ENCODE measurements at regions not wholly inside any gene's neighbourhood (a gene's known extent, or its start where the extent isn't known, plus 50 kb on each side); places are given as distances from the start of the nearest gene placed in this dataset.
"Not testable (repeated sequence)": the region's sequence is repeated elsewhere in the genome, so short reads cannot be mapped to it uniquely, and the experiment has no call there.

DNA sequence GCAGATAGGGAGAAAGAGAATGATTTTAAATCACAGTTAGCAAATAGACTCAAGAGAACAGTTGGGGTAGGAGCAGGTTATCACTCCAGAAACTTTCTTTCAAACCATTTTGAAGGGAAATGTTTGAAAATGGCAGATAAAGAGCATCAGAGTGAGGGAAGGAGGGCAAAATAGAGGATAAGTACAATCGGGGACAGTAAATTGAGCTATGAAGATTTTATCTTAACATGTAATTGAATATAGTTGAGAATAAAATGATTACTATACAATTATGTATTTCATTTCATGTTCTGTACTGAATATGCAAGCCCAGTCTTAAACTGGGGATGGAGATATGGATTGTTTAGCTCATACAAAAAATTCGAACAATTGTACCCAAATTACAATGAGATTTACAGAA is 54.0 kb downstream of the MAP10 start:
- intact Hi-C loops (cut with DNase I), result no loop called here
- H3K27me3 ChIP-seq (ENCODE audit: low read depth), result no peaks in the 10 kb centered on the region

DNA sequence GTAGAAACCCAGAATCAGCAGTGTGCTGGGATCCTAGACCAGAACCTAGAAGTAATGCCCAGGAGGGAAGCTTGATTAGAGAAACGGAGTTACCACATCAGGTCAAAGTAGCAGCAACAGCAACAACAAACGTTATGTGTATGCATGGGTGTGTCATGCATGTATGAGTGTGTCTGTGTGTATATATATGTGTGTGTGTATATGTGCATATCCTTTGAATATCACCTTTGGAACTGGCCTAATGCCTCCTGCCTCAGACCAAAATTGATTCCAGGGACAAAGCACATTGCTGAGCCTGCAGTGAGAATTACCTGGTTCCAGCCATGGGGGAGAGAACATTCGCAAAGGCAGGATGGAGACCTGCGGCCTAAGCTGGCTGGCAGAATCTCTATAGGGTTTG is 55.9 kb downstream of the MAP10 start:
- ATAC-seq (no peak), DNase-seq (no peak)
- no peaks in the 10 kb centered on the region for H3K36me3 ChIP-seq
- H3K9me3 ChIP-seq, result no peaks in the 10 kb centered on the region
- no peak overlapping the region for H3K4me3 ChIP-seq
- no peak for TF ChIP-seq CTCF (IDR thresholded peaks at IDR 0.05)
- H3K27me3 ChIP-seq (ENCODE audit: low read depth), result no peaks in the 10 kb centered on the region
- intact Hi-C loops (cut with DNase I), result no loop called here
- H3K4me1 ChIP-seq, result no peaks in the 10 kb centered on the region
- H3K27ac ChIP-seq, result no peak overlapping the region

More for the DNA sequence above, 54.0 kb downstream of the MAP10 start:
- TF ChIP-seq CTCF (IDR thresholded peaks at IDR 0.05), result no peak
- Histone ChIP-seq H3K4me3 (no peak overlapping the region), H3K36me3 (no peaks in the 10 kb centered on the region), H3K4me1 (no peaks in the 10 kb centered on the region), H3K9me3 (no peaks in the 10 kb centered on the region), H3K27ac (no peak overlapping the region)
- DNase-seq, result no peak
- no peak for ATAC-seq

- Histone ChIP-seq H3K4me3 (no peak overlapping the region), H3K9me3 (no peaks in the 10 kb centered on the region), H3K4me1 (peaks cover 2% of the 10 kb centered on the region), H3K27ac (no peak overlapping the region), H3K36me3 (no peaks in the 10 kb centered on the region), H3K27me3 (ENCODE audit: low read depth) (no peaks in the 10 kb centered on the region)
- no peak for DNase-seq
- TF ChIP-seq CTCF (IDR thresholded peaks at IDR 0.05), result no peak
- intact Hi-C loops (cut with DNase I), result no loop called here
- ATAC-seq, result no peak
These were observed 58.5 kb downstream of the MAP10 start for GRCh38 chr1:232863544-232864275.

GRCh38 chr1:232865102-232865931 is 60.1 kb downstream of the MAP10 start:
- no peak for TF ChIP-seq CTCF (IDR thresholded peaks at IDR 0.05)
- H3K9me3 ChIP-seq, result no peaks in the 10 kb centered on the region

GRCh38 chr1:232868793-232869491 is 63.7 kb downstream of the MAP10 start:
- Histone ChIP-seq H3K9me3 (no peaks in the 10 kb centered on the region), H3K4me1 (peaks cover 3% of the 10 kb centered on the region), H3K27me3 (ENCODE audit: low read depth) (no peaks in the 10 kb centered on the region), H3K27ac (no peak overlapping the region), H3K36me3 (no peaks in the 10 kb centered on the region), H3K4me3 (no peak overlapping the region)
- intact Hi-C loops (cut with DNase I), result no loop called here
- DNase-seq (no peak), ATAC-seq (peak; percentile 18 to 39)
- TF ChIP-seq CTCF (IDR thresholded peaks at IDR 0.05), result no peak

More at GRCh38 chr1:232865102-232865931, 60.1 kb downstream of the MAP10 start:
- ATAC-seq (no peak), DNase-seq (no peak)
- peaks cover 3% of the 10 kb centered on the region for H3K4me1 ChIP-seq
- no peaks in the 10 kb centered on the region for H3K36me3 ChIP-seq
- H3K4me3 ChIP-seq, result no peak overlapping the region
- no peak overlapping the region for H3K27ac ChIP-seq
- no peaks in the 10 kb centered on the region for H3K27me3 ChIP-seq (ENCODE audit: low read depth)
- intact Hi-C loops (cut with DNase I), result no loop called here

GRCh38 chr1:232871291-232871969 is 66.2 kb downstream of the MAP10 start:
- intact Hi-C loops (cut with DNase I); H3K4me1 ChIP-seq; H3K9me3 ChIP-seq; H3K27ac ChIP-seq; H3K27me3 ChIP-seq (ENCODE audit: low read depth); H3K36me3 ChIP-seq; H3K4me3 ChIP-seq; DNase-seq; ATAC-seq: not testable (repeated sequence)
